Liver (tissue), 3 donors: ENCODE measurements at regions not wholly inside any gene's neighbourhood (a gene's known extent, or its start where the extent isn't known, plus 50 kb on each side); places are given as distances from the start of the nearest gene placed in this dataset.

Experiments
- CTCF ChIP-seq: fragments of 150-350 bp; IDR thresholded peaks from 2 replicates; pipeline ENCODE4 v1.5.1; 2017; ENCODE audit warnings: improper control_type of control experiment, low read depth, low read length; ENCODE audit not compliant: missing input control
- RAD21 ChIP-seq, 2 donors: IDR thresholded peaks; 2 replicates each; pipeline ENCODE4 v1.6.1; 2016; ENCODE audit warnings: antibody characterized with exemption in 2 of 2, mild to moderate bottlenecking in 2 of 2
- REST ChIP-seq: IDR thresholded peaks from 2 replicates; pipeline ENCODE4 v1.6.1; 2016; ENCODE audit warnings: antibody characterized with exemption, mild to moderate bottlenecking
- donor health status: healthy.
- donor health status: healthy.

- no peak for TF ChIP-seq RAD21 (IDR thresholded peaks at IDR 0.05)
- TF ChIP-seq CTCF, result no peak
- no peak for TF ChIP-seq REST
Measured at GRCh38 chr6:99841297-99841696, 152.7 kb downstream of the MCHR2 start.
